ENCODE measurements at regions not wholly inside any gene's neighbourhood (a gene's known extent, or its start where the extent isn't known, plus 50 kb on each side); places are given as distances from the start of the nearest gene placed in this dataset.

- Histone ChIP-seq H3K9me3 (ENCODE audit: insufficient read depth, low read depth, low read length) (no peaks in the 10 kb centered on the region), H3K79me2 (ENCODE audit: insufficient read depth, low read length) (no peaks in the 10 kb centered on the region), H3K4me2 (ENCODE audit: low read depth, low read length, poor library complexity, severe bottlenecking) (no peak overlapping the region), H3F3A (ENCODE audit: low read depth) (no peaks in the 10 kb centered on the region), H3K9me2 (replicated peaks; ENCODE audit: low read depth, low read length) (no peaks in the 10 kb centered on the region), H3K4me3 (ENCODE audit: low read length, poor library complexity, severe bottlenecking) (no peak overlapping the region), H3K9ac (ENCODE audit: low read depth, low read length, poor library complexity, severe bottlenecking) (no peak overlapping the region), H4K20me1 (ENCODE audit: insufficient read depth, low read length, poor library complexity, severe bottlenecking) (no peaks in the 10 kb centered on the region), H3K4me1 (ENCODE audit: insufficient read depth, low read length, poor library complexity, severe bottlenecking) (no peaks in the 10 kb centered on the region), H3K27me3 (ENCODE audit: insufficient read depth, low read length, poor library complexity, severe bottlenecking) (no peaks in the 10 kb centered on the region), H3K36me3 (ENCODE audit: insufficient read depth, low read length) (no peaks in the 10 kb centered on the region), H2AFZ (ENCODE audit: low read length) (no peak overlapping the region)
- TF ChIP-seq CTCF (conservative IDR thresholded peaks at IDR 0.05; ENCODE audit: low read length) (no peak), EZH2phosphoT487 (IDR thresholded peaks at IDR 0.05; ENCODE audit: borderline replicate concordance) (no peak)
Measured at GRCh38 chr5:56478062-56478461, 244.9 kb upstream of the ANKRD55 start.

GRCh38 chr5:56476487-56476856 lies 243.3 kb upstream of the ANKRD55 start:
- Histone ChIP-seq H3K4me2 (ENCODE audit: low read depth, low read length, poor library complexity, severe bottlenecking) (no peak overlapping the region), H3K9me2 (replicated peaks; ENCODE audit: low read depth, low read length) (no peaks in the 10 kb centered on the region), H3F3A (ENCODE audit: low read depth) (no peaks in the 10 kb centered on the region), H3K4me3 (ENCODE audit: low read length, poor library complexity, severe bottlenecking) (no peak overlapping the region), H3K36me3 (ENCODE audit: insufficient read depth, low read length) (no peaks in the 10 kb centered on the region), H4K20me1 (ENCODE audit: insufficient read depth, low read length, poor library complexity, severe bottlenecking) (no peaks in the 10 kb centered on the region), H3K79me2 (ENCODE audit: insufficient read depth, low read length) (no peaks in the 10 kb centered on the region), H2AFZ (ENCODE audit: low read length) (no peak overlapping the region), H3K9me3 (ENCODE audit: insufficient read depth, low read depth, low read length) (no peaks in the 10 kb centered on the region), H3K4me1 (ENCODE audit: insufficient read depth, low read length, poor library complexity, severe bottlenecking) (no peaks in the 10 kb centered on the region), H3K27me3 (ENCODE audit: insufficient read depth, low read length, poor library complexity, severe bottlenecking) (no peaks in the 10 kb centered on the region), H3K9ac (ENCODE audit: low read depth, low read length, poor library complexity, severe bottlenecking) (no peak overlapping the region)
- TF ChIP-seq CTCF (conservative IDR thresholded peaks at IDR 0.05; ENCODE audit: low read length), result no peak
- no peak for TF ChIP-seq EZH2phosphoT487 (IDR thresholded peaks at IDR 0.05; ENCODE audit: borderline replicate concordance)

GRCh38 chr5:56475689-56476486 lies 242.8 kb upstream of the ANKRD55 start:
- H3K79me2 ChIP-seq (ENCODE audit: insufficient read depth, low read length), result no peaks in the 10 kb centered on the region
- no peaks in the 10 kb centered on the region for H3F3A ChIP-seq (ENCODE audit: low read depth)
- H4K20me1 ChIP-seq (ENCODE audit: insufficient read depth, low read length, poor library complexity, severe bottlenecking), result no peaks in the 10 kb centered on the region
- no peak overlapping the region for H3K9ac ChIP-seq (ENCODE audit: low read depth, low read length, poor library complexity, severe bottlenecking)
- TF ChIP-seq EZH2phosphoT487 (IDR thresholded peaks at IDR 0.05; ENCODE audit: borderline replicate concordance), result no peak
- no peak for TF ChIP-seq CTCF (conservative IDR thresholded peaks at IDR 0.05; ENCODE audit: low read length)
- no peaks in the 10 kb centered on the region for H3K4me1 ChIP-seq (ENCODE audit: insufficient read depth, low read length, poor library complexity, severe bottlenecking)
- no peaks in the 10 kb centered on the region for H3K9me2 ChIP-seq (replicated peaks; ENCODE audit: low read depth, low read length)
- no peak overlapping the region for H3K4me3 ChIP-seq (ENCODE audit: low read length, poor library complexity, severe bottlenecking)
- H2AFZ ChIP-seq (ENCODE audit: low read length), result no peak overlapping the region
- H3K9me3 ChIP-seq (ENCODE audit: insufficient read depth, low read depth, low read length), result no peaks in the 10 kb centered on the region
- H3K4me2 ChIP-seq (ENCODE audit: low read depth, low read length, poor library complexity, severe bottlenecking), result no peak overlapping the region
- H3K27me3 ChIP-seq (ENCODE audit: insufficient read depth, low read length, poor library complexity, severe bottlenecking), result no peaks in the 10 kb centered on the region
- no peaks in the 10 kb centered on the region for H3K36me3 ChIP-seq (ENCODE audit: insufficient read depth, low read length)

Measured in Loucy (cell line).